GM12873 (cell line): ENCODE measurements at regions not wholly inside any gene's neighbourhood (a gene's known extent, or its start where the extent isn't known, plus 50 kb on each side); places are given as distances from the start of the nearest gene placed in this dataset.

ENCODE experiments used
- CTCF ChIP-seq: IDR thresholded peaks from 2 replicates; pipeline ENCODE4 v1.5.1; 2012; ENCODE audit warnings: low read depth, mild to moderate bottlenecking, moderate library complexity, low read length, control low read depth; ENCODE audit not compliant: insufficient read depth; ENCODE audit errors: missing control alignments

GRCh38 chr2:146918280-146918679, 926.5 kb upstream of the ACVR2A start:
- no peak for TF ChIP-seq CTCF

- no peak for TF ChIP-seq CTCF
Observed at GRCh38 chr2:146917431-146918042, 927.3 kb upstream of the ACVR2A start.

GRCh38 chr2:146916914-146917313, 927.9 kb upstream of the ACVR2A start:
- no peak for TF ChIP-seq CTCF

GRCh38 chr2:146913476-146913875, 931.4 kb upstream of the ACVR2A start:
- TF ChIP-seq CTCF, result no peak

- TF ChIP-seq CTCF, result no peak
Observed at GRCh38 chr2:146912536-146912935, 932.3 kb upstream of the ACVR2A start.

- no peak for TF ChIP-seq CTCF
Observed at GRCh38 chr2:146908776-146909175, 936.1 kb upstream of the ACVR2A start.

- TF ChIP-seq CTCF, result no peak
Observed at GRCh38 chr2:146898083-146898482, 946.7 kb upstream of the ACVR2A start.
